Thyroid gland (tissue), 4 donors: ENCODE measurements at regions not wholly inside any gene's neighbourhood (a gene's known extent, or its start where the extent isn't known, plus 50 kb on each side); places are given as distances from the start of the nearest gene placed in this dataset.
A peak's percentile ranks its signal among the peaks of the same experiment; 100 is the strongest.

Experiments used
- DNase-seq, 2 donors: peaks; one replicate each; pipeline ENCODE4 v3.0.0-alpha.2; 2019
- H3K27ac ChIP-seq, 3 donors: fragments of 200-600 bp; sonication (generic); 1 replicate in 2 of 3; 2 replicates in 1 of 3; pipeline ENCODE4 v1.5.1; 2016 to 2019; ENCODE audit warnings: mild to moderate bottlenecking in 1 of 3, moderate library complexity in 1 of 3
- H3K27me3 ChIP-seq: fragments of 200-600 bp; sonication (generic); one replicate; pipeline ENCODE4 v1.5.1; 2019
- H3K36me3 ChIP-seq, 2 donors: fragments of 200-600 bp; sonication (generic); one replicate each; pipeline ENCODE4 v1.5.1; 2016 to 2019
- H3K4me1 ChIP-seq, 2 donors: fragments of 200-600 bp; sonication (generic); one replicate each; pipeline ENCODE4 v1.5.1; 2017 to 2019
- H3K4me3 ChIP-seq, 3 donors: fragments of 200-600 bp; sonication (generic); replicated peaks in 1 of 3; 1 replicate in 2 of 3; 2 replicates in 1 of 3; pipeline ENCODE4 v1.5.1; 2016; ENCODE audit warnings: mild to moderate bottlenecking in 1 of 3
- H3K9me3 ChIP-seq: fragments of 200-600 bp; sonication (generic); one replicate; pipeline ENCODE4 v1.5.1; 2017
- CTCF ChIP-seq, 6 experiments: fragments of 200-600 bp in 3 of 6; fragments of 450-650 bp in 3 of 6; sonication (generic) in 3 of 6; IDR thresholded peaks; one replicate each; pipeline ENCODE4 v1.5.1; 2016 to 2019; ENCODE audit warnings: antibody characterized with exemption in 6 of 6, mild to moderate bottlenecking in 2 of 6, inconsistent platforms in 1 of 6, moderate library complexity in 1 of 6
- POLR2A ChIP-seq, 2 donors: fragments of 450-650 bp; IDR thresholded peaks; one replicate each; pipeline ENCODE4 v1.6.1; 2017; ENCODE audit warnings: antibody characterized with exemption in 2 of 2, mild to moderate bottlenecking in 2 of 2, moderate library complexity in 1 of 2
- WGBS, 2 donors: methylation state at CpG; one replicate each; pipeline ENCODE4 v1.1.5; 2017; 5-methylcytosine and 5-hydroxymethylcytosine counted together
- intact Hi-C: fragments of 100-400 bp; cut with DNase I; formaldehyde crosslinking; loops from one replicate; pipeline ENCODE4 v1.15.1; 2023

- no peaks in the 10 kb centered on the region for H3K36me3 ChIP-seq
- DNase-seq: no peak
- H3K4me3 ChIP-seq: no peak overlapping the region
- peaks cover 0 to 16% of the 10 kb centered on the region in 2 donors for H3K4me1 ChIP-seq
- TF ChIP-seq CTCF (IDR thresholded peaks at IDR 0.05) (no peak), POLR2A (IDR thresholded peaks at IDR 0.05) (no peak)
- H3K9me3 ChIP-seq: no peaks in the 10 kb centered on the region
- H3K27ac ChIP-seq: no peak overlapping the region
- intact Hi-C loops: loop anchor here (10.0 kb wide), 1 partner anchor 251 kb away; no protein-coding TSS in a partner anchor
- H3K27me3 ChIP-seq: no peaks in the 10 kb centered on the region
- WGBS, 2 donors: 86 to 94% methylated on average over 1 of the region's 1 CpG
These were observed 92.4 kb upstream of the TGM3 start for GRCh38 chr20:2203436-2203835.

GRCh38 chr20:2204021-2204420 lies 91.8 kb upstream of the TGM3 start:
- TF ChIP-seq POLR2A (IDR thresholded peaks at IDR 0.05) (no peak), CTCF (IDR thresholded peaks at IDR 0.05) (no peak)
- 72 to 81% methylated on average over 3 of the region's 3 CpGs for WGBS, 2 donors
- Histone ChIP-seq H3K4me1 (peaks cover 0 to 16% of the 10 kb centered on the region in 2 donors), H3K27ac (no peak overlapping the region), H3K27me3 (no peaks in the 10 kb centered on the region), H3K4me3 (no peak overlapping the region), H3K9me3 (no peaks in the 10 kb centered on the region), H3K36me3 (no peaks in the 10 kb centered on the region)
- intact Hi-C loops: loop anchor here (10.0 kb wide), 1 partner anchor 251 kb away; no protein-coding TSS in a partner anchor
- no peak for DNase-seq

- H3K4me3 ChIP-seq: peak overlapping the region; percentile 6 to 46 (median 18)
- DNase-seq: peak; percentile 51 to 60
- peaks cover 0 to 16% of the 10 kb centered on the region in 2 donors for H3K4me1 ChIP-seq
- intact Hi-C loops: loop anchor here (10.0 kb wide), 1 partner anchor 248 kb away; no protein-coding TSS in a partner anchor
- H3K27ac ChIP-seq: no peak overlapping the region
- WGBS, 2 donors: 3 to 8% methylated on average over 12 to 58 of the region's 82 CpGs
- H3K9me3 ChIP-seq: no peaks in the 10 kb centered on the region
- no peaks in the 10 kb centered on the region for H3K36me3 ChIP-seq
- no peaks in the 10 kb centered on the region for H3K27me3 ChIP-seq
- TF ChIP-seq POLR2A (IDR thresholded peaks at IDR 0.05) (no peak), CTCF (IDR thresholded peaks at IDR 0.05) (peak in 5 of 6 experiments; percentile 14 to 72 (median 55))
These were observed 88.6 kb upstream of the TGM3 start for GRCh38 chr20:2206957-2207769.

- H3K4me1 ChIP-seq: peaks cover 0 to 16% of the 10 kb centered on the region in 2 donors
- intact Hi-C loops: loop anchor here (10.0 kb wide), 1 partner anchor 247 kb away; no protein-coding TSS in a partner anchor
- DNase-seq: no peak
- no peaks in the 10 kb centered on the region for H3K36me3 ChIP-seq
- no peaks in the 10 kb centered on the region for H3K9me3 ChIP-seq
- no peak overlapping the region for H3K27ac ChIP-seq
- peak overlapping the region in 1 of 3 donors; percentile 46 for H3K4me3 ChIP-seq
- WGBS, 2 donors: 4 to 17% methylated on average over 4 to 16 of the region's 17 CpGs
- no peak for TF ChIP-seq CTCF (IDR thresholded peaks at IDR 0.05)
- no peak for TF ChIP-seq POLR2A (IDR thresholded peaks at IDR 0.05)
- no peaks in the 10 kb centered on the region for H3K27me3 ChIP-seq
These were observed 88.1 kb upstream of the TGM3 start for GRCh38 chr20:2207770-2208097.

- Histone ChIP-seq H3K9me3 (no peaks in the 10 kb centered on the region), H3K4me3 (no peak overlapping the region), H3K36me3 (no peaks in the 10 kb centered on the region), H3K4me1 (peaks cover 0 to 16% of the 10 kb centered on the region in 2 donors), H3K27me3 (no peaks in the 10 kb centered on the region), H3K27ac (no peak overlapping the region)
- TF ChIP-seq POLR2A (IDR thresholded peaks at IDR 0.05) (no peak), CTCF (IDR thresholded peaks at IDR 0.05) (no peak)
- DNase-seq: no peak
- intact Hi-C loops: loop anchor here (10.0 kb wide), 1 partner anchor 246 kb away; no protein-coding TSS in a partner anchor
- WGBS, 2 donors: 72 to 73% methylated on average over 3 of the region's 3 CpGs
These were observed 86.9 kb upstream of the TGM3 start for GRCh38 chr20:2208897-2209296.
